CD4-positive, alpha-beta memory T cell (primary cell): ENCODE measurements at regions not wholly inside any gene's neighbourhood (a gene's known extent, or its start where the extent isn't known, plus 50 kb on each side); places are given as distances from the start of the nearest gene placed in this dataset.
"Not testable (repeated sequence)": the region's sequence is repeated elsewhere in the genome, so short reads cannot be mapped to it uniquely, and the experiment has no call there.

ENCODE experiments used
- CTCF ChIA-PET: fragments of 350-600 bp; sonication (Branson Sonifier 250); formaldehyde crosslinking; loops from one replicate; lab custom pipeline; 2021; ENCODE audit warnings: inconsistent platforms; ENCODE audit not compliant: partially characterized antibody; lab: Charles Lee
- POLR2A ChIA-PET: fragments of 350-600 bp; sonication (Branson Sonifier 250); formaldehyde crosslinking; loops from one replicate; lab custom pipeline; 2021; ENCODE audit not compliant: partially characterized antibody; lab: Charles Lee
- DNase-seq, 5 donors: peaks; one replicate each; pipeline versions ENCODE4 v3.0.0 to v3.0.0-alpha.2; 2020 to 2022; ENCODE audit warnings: mixed read lengths in 1 of 5
- H3K27ac ChIP-seq: one replicate; pipeline ENCODE4 v1.7.0; 2013; ENCODE audit warnings: low read depth, low read length
- H3K27me3 ChIP-seq: 2 replicates; pipeline ENCODE4 v1.7.0; 2013; ENCODE audit warnings: mild to moderate bottlenecking, low read length, moderate library complexity; ENCODE audit not compliant: insufficient read depth
- H3K36me3 ChIP-seq: 2 replicates; pipeline ENCODE4 v1.7.0; 2013; ENCODE audit warnings: mild to moderate bottlenecking, low read length, moderate library complexity; ENCODE audit not compliant: insufficient read depth
- H3K4me1 ChIP-seq: 2 replicates; pipeline ENCODE4 v1.7.0; 2013; ENCODE audit warnings: mild to moderate bottlenecking, low read length, moderate library complexity; ENCODE audit not compliant: insufficient read depth
- H3K4me3 ChIP-seq, 2 donors: one replicate each; pipeline ENCODE4 v1.7.0; 2013; ENCODE audit warnings: low read length in 2 of 2, mild to moderate bottlenecking in 1 of 2
- H3K9me3 ChIP-seq, 2 donors: one replicate each; pipeline ENCODE4 v1.7.0; 2013; ENCODE audit warnings: low read length in 2 of 2, control low read depth in 1 of 2; ENCODE audit not compliant: control insufficient read depth in 1 of 2
- H3K27ac Mint-ChIP-seq, 7 donors: one replicate each; pipeline ENCODE4 v1.8.0; 2020 to 2021; ENCODE audit warnings: mixed read lengths in 7 of 7, mild to moderate bottlenecking in 6 of 7, inconsistent platforms in 3 of 7, moderate library complexity in 3 of 7
- H3K27me3 Mint-ChIP-seq, 2 donors: one replicate each; pipeline ENCODE4 v1.8.0; 2020 to 2021; ENCODE audit warnings: mixed read lengths in 2 of 2
- H3K36me3 Mint-ChIP-seq, 2 donors: one replicate each; pipeline ENCODE4 v1.8.0; 2020 to 2021; ENCODE audit warnings: mixed read lengths in 2 of 2, inconsistent platforms in 1 of 2, mild to moderate bottlenecking in 1 of 2
- H3K4me1 Mint-ChIP-seq, 4 donors: one replicate each; pipeline ENCODE4 v1.8.0; 2020 to 2021; ENCODE audit warnings: mixed read lengths in 4 of 4, mild to moderate bottlenecking in 1 of 4
- H3K4me3 Mint-ChIP-seq, 8 donors: one replicate each; pipeline ENCODE4 v1.8.0; 2020 to 2021; ENCODE audit warnings: mixed read lengths in 8 of 8, mild to moderate bottlenecking in 7 of 8, moderate library complexity in 6 of 8, inconsistent platforms in 3 of 8
- H3K9me3 Mint-ChIP-seq, 8 donors: one replicate each; pipeline ENCODE4 v1.8.0; 2020 to 2021; ENCODE audit warnings: mixed read lengths in 8 of 8, mild to moderate bottlenecking in 5 of 8, inconsistent platforms in 3 of 8, moderate library complexity in 1 of 8
- intact Hi-C: fragments of 100-400 bp; cut with micrococcal nuclease; formaldehyde crosslinking; loops from one replicate; pipeline ENCODE4 v1.15.1; 2023

DNA sequence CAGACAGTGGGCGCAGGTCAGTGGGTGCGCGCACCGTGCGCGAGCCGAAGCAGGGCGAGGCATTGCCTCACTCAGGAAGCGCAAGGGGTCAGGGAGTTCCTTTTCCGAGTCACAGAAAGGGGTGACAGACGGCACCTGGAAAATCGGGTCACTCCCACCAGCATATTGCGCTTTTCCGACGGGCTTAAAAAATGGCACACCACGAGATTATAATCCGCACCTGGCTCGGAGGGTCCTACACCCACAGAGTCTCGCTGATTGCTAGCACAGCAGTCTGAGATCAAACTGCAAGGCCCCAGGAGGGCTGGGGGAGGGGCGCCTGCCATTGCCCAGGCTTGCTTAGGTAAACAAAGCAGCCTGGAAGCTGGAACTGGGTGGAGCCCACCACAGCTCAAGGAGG lies 372.2 kb downstream of the NKX6-1 start:
- intact Hi-C loops, H3K9me3 ChIP-seq, H3K36me3 Mint-ChIP-seq, H3K27ac ChIP-seq, H3K4me1 ChIP-seq, H3K4me3 ChIP-seq, H3K4me3 Mint-ChIP-seq, H3K27me3 Mint-ChIP-seq, CTCF ChIA-PET, H3K27ac Mint-ChIP-seq, H3K4me1 Mint-ChIP-seq, H3K9me3 Mint-ChIP-seq, H3K27me3 ChIP-seq, DNase-seq, H3K36me3 ChIP-seq, POLR2A ChIA-PET: not testable (repeated sequence)

- Histone ChIP-seq H3K36me3 (no peaks in the 10 kb centered on the region), H3K9me3 (no peaks in the 10 kb centered on the region), H3K27ac (no peak overlapping the region), H3K4me1 (no peaks in the 10 kb centered on the region), H3K4me3 (no peak overlapping the region), H3K27me3 (no peaks in the 10 kb centered on the region)
- POLR2A ChIA-PET, result no interaction called here
- CTCF ChIA-PET, result no interaction called here
- no peak overlapping the region for H3K27ac Mint-ChIP-seq
- no peaks in the 10 kb centered on the region for H3K36me3 Mint-ChIP-seq
- H3K4me1 Mint-ChIP-seq, result no peaks in the 10 kb centered on the region
- intact Hi-C loops, result no loop called here
- H3K27me3 Mint-ChIP-seq, result peaks cover 0 to 2% of the 10 kb centered on the region in 2 donors
- H3K9me3 Mint-ChIP-seq, result peaks cover 0 to 7% (median 4%) of the 10 kb centered on the region in 8 donors
- H3K4me3 Mint-ChIP-seq, result no peak overlapping the region
- DNase-seq, result no peak
Observed at GRCh38 chr4:84126061-84126787, 372.9 kb downstream of the NKX6-1 start.

DNA sequence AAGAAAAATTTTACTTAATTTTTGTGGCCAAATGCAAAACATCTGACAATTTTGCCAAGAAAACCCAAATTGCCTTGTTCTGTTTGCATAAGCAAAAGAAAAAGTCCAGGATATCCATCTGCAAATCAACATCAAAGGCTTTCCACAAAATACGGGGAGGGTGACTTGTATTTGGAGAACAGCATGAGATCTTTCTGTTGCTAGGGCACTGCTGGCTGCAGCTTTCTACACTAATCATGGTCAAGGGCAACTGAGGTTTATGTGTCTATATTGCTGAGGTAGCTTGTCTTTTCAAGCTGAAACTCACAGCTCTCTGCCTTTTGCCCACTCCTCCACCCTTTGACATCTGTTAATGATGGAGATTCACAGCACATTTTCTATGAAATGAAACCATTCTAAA lies 389.1 kb downstream of the NKX6-1 start:
- no peaks in the 10 kb centered on the region for H3K27me3 ChIP-seq
- H3K36me3 ChIP-seq, result no peaks in the 10 kb centered on the region
- DNase-seq, result no peak
- H3K9me3 ChIP-seq, result no peaks in the 10 kb centered on the region
- Mint-ChIP-seq H3K27me3 (peaks cover 0 to 3% of the 10 kb centered on the region in 2 donors), H3K4me3 (no peak overlapping the region), H3K27ac (no peak overlapping the region), H3K36me3 (no peaks in the 10 kb centered on the region), H3K4me1 (no peaks in the 10 kb centered on the region), H3K9me3 (peaks cover 0 to 14% (median 9%) of the 10 kb centered on the region in 8 donors)
- no peak overlapping the region for H3K4me3 ChIP-seq
- intact Hi-C loops, result no loop called here
- no peak overlapping the region for H3K27ac ChIP-seq
- ChIA-PET POLR2A (no interaction called here), CTCF (no interaction called here)
- H3K4me1 ChIP-seq, result no peaks in the 10 kb centered on the region

GRCh38 chr4:84101653-84102625 lies 397.2 kb downstream of the NKX6-1 start:
- POLR2A ChIA-PET, result not testable (repeated sequence)

GRCh38 chr4:84100071-84100470 lies 399.0 kb downstream of the NKX6-1 start:
- DNase-seq, result no peak
- H3K4me1 Mint-ChIP-seq, result no peaks in the 10 kb centered on the region
- H3K27me3 ChIP-seq, result no peaks in the 10 kb centered on the region
- ChIA-PET POLR2A (no interaction called here), CTCF (no interaction called here)
- no peaks in the 10 kb centered on the region for H3K4me1 ChIP-seq
- H3K36me3 Mint-ChIP-seq, result no peaks in the 10 kb centered on the region
- intact Hi-C loops, result no loop called here
- no peak overlapping the region for H3K27ac Mint-ChIP-seq
- H3K4me3 ChIP-seq, result no peak overlapping the region
- no peaks in the 10 kb centered on the region for H3K9me3 ChIP-seq
- peaks cover 0 to 2% of the 10 kb centered on the region in 2 donors for H3K27me3 Mint-ChIP-seq
- no peak overlapping the region for H3K27ac ChIP-seq
- H3K9me3 Mint-ChIP-seq, result no peaks in the 10 kb centered on the region
- no peak overlapping the region for H3K4me3 Mint-ChIP-seq
- no peaks in the 10 kb centered on the region for H3K36me3 ChIP-seq

More at GRCh38 chr4:84101653-84102625, 397.2 kb downstream of the NKX6-1 start:
- H3K4me3 Mint-ChIP-seq, H3K9me3 Mint-ChIP-seq, H3K27me3 Mint-ChIP-seq, H3K27ac ChIP-seq, H3K9me3 ChIP-seq, H3K36me3 Mint-ChIP-seq, H3K4me3 ChIP-seq, H3K4me1 ChIP-seq, H3K36me3 ChIP-seq, intact Hi-C loops, H3K27me3 ChIP-seq, DNase-seq, H3K4me1 Mint-ChIP-seq, CTCF ChIA-PET, H3K27ac Mint-ChIP-seq: not testable (repeated sequence)

GRCh38 chr4:84099599-84099998 lies 399.5 kb downstream of the NKX6-1 start:
- no peak overlapping the region for H3K4me3 Mint-ChIP-seq
- H3K9me3 Mint-ChIP-seq, result no peaks in the 10 kb centered on the region
- Histone ChIP-seq H3K27me3 (no peaks in the 10 kb centered on the region), H3K36me3 (no peaks in the 10 kb centered on the region), H3K9me3 (no peaks in the 10 kb centered on the region), H3K4me1 (no peaks in the 10 kb centered on the region), H3K4me3 (no peak overlapping the region), H3K27ac (no peak overlapping the region)
- intact Hi-C loops, result no loop called here
- no peak overlapping the region for H3K27ac Mint-ChIP-seq
- no peaks in the 10 kb centered on the region for H3K36me3 Mint-ChIP-seq
- H3K4me1 Mint-ChIP-seq, result no peaks in the 10 kb centered on the region
- POLR2A ChIA-PET, result no interaction called here
- no peak for DNase-seq
- CTCF ChIA-PET, result no interaction called here
- H3K27me3 Mint-ChIP-seq, result peaks cover 0 to 2% of the 10 kb centered on the region in 2 donors

- no peaks in the 10 kb centered on the region for H3K27me3 Mint-ChIP-seq
- H3K4me3 Mint-ChIP-seq, result no peak overlapping the region
- Histone ChIP-seq H3K27ac (no peak overlapping the region), H3K4me1 (no peaks in the 10 kb centered on the region), H3K9me3 (no peaks in the 10 kb centered on the region), H3K36me3 (no peaks in the 10 kb centered on the region), H3K27me3 (no peaks in the 10 kb centered on the region), H3K4me3 (no peak overlapping the region)
- intact Hi-C loops, result no loop called here
- no peak for DNase-seq
- no peaks in the 10 kb centered on the region for H3K4me1 Mint-ChIP-seq
- ChIA-PET CTCF (no interaction called here), POLR2A (no interaction called here)
- H3K9me3 Mint-ChIP-seq, result peaks cover 0 to 5% (median 0%) of the 10 kb centered on the region in 8 donors
- H3K36me3 Mint-ChIP-seq, result no peaks in the 10 kb centered on the region
- no peak overlapping the region for H3K27ac Mint-ChIP-seq
Observed at GRCh38 chr4:84091266-84091665, 407.8 kb downstream of the NKX6-1 start.
